ENCODE measurements at regions not wholly inside any gene's neighbourhood (a gene's known extent, or its start where the extent isn't known, plus 50 kb on each side); places are given as distances from the start of the nearest gene placed in this dataset.

GRCh38 chrX:40325161-40325560 is 227.4 kb upstream of the BCOR start:
- ATAC-seq = no peak
- no peak for DNase-seq (ENCODE audit: low spot score)

DNA sequence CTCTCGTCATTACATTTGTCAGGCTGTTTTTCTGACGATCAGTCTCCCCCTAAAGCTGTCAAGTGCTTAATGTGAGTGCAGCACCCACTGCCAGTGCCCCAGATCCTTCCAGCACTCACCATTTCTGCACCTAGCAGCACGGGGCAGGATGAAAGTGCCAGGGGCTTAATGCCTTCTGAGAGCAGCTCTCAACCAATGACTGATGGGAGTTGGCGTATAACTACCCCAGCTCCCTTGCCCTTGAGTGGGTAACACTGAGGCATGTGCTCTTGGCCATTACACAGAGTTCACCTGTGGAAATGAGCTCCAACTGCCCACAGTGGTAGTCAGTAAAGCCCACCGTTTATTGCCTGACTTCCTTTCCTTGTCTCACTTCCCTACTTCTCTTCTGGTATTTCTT is 226.2 kb upstream of the BCOR start:
- DNase-seq (ENCODE audit: low spot score) = no peak
- no peak for ATAC-seq

DNA sequence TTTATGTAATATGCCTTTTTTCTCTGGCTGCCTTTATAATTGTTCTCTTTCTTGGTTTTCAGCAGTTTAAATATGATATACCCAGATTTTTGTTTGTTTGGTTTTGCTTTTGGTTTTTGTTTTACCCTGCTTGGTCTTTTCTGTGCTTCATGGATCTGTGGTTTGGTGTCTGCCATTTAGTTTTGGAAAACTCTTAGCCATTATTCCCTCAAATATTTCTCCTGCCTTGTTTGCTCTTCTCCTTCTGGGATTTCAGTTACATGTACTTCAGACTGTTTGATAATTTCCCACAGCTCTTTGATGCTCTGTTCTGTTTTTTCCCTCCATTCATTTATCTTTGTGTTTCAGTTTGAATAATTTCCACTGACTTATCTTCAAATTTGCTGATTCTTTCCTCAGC is 223.1 kb upstream of the BCOR start:
- DNase-seq (ENCODE audit: low spot score) = no peak
- ATAC-seq = no peak

- ATAC-seq (no peak), DNase-seq (ENCODE audit: low spot score) (no peak)
Observed at GRCh38 chrX:40318801-40319200, 221.0 kb upstream of the BCOR start.

GRCh38 chrX:40318076-40318475 is 220.3 kb upstream of the BCOR start:
- DNase-seq (ENCODE audit: low spot score) (no peak), ATAC-seq (no peak)

DNA sequence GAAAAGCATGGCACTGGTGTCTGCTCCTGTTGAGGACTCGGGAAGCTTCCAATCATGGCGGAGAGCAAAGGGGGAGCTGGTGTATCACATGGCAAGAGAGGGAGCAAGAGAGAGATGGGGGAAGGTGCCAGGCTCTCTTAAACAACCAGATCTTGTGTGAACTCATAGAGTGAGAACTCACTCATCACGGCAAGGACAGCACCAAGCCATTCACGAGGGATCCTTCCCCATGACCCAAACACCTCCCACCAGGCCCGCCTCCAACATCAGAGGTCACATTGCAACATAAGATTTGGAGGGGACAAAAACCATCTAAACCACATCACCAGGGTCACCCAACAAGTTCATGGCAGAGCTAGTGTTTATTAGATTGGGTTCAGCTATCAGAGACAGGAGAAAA is 218.7 kb upstream of the BCOR start:
- DNase-seq (ENCODE audit: low spot score) (no peak), ATAC-seq (no peak)

- no peak for DNase-seq (ENCODE audit: low spot score)
- ATAC-seq = no peak
Observed at GRCh38 chrX:40314070-40314469, 216.3 kb upstream of the BCOR start.

DNA sequence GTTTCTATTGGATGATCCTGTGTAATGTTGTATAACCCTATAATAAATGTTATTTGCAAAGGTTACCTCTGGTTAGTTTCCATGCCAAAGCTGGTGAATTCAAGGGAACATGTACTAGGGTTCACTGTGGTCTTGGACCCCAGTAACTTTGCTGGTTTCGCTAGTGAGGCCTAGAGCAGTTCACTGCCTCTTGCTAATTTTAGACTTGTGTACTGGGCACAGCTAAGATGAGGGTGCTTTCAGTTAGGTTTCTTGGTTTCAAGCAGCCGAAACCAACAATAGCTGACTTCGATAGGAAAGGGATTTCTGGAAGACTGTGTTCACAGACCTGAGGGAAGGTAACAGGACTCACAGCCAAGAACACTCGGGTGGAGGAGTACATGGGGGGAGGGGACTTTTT is 215.5 kb upstream of the BCOR start:
- no peak for ATAC-seq

DNA sequence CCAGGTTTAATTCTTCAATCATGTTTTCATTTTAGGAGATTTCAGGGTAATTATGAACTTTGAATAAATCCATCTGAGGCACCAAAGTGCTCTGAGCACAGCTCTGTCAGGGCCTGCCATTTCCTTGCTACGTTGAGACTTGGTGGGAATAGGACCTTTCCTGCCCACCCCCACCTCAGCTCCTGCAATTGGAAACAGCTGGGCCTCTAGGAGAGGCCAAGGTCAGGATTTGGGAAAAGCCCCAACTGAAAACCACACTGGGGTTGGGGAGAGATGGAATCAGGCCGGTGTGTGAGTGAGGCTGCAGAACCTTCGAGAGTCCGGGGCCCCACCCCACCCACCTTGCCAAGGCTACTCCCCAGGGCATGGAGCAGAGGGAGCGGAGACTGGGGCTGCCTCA is 212.7 kb upstream of the BCOR start:
- DNase-seq (ENCODE audit: low spot score) (no peak), ATAC-seq (no peak)

More for the DNA sequence above, 215.5 kb upstream of the BCOR start:
- DNase-seq (ENCODE audit: low spot score) = no peak

DNA sequence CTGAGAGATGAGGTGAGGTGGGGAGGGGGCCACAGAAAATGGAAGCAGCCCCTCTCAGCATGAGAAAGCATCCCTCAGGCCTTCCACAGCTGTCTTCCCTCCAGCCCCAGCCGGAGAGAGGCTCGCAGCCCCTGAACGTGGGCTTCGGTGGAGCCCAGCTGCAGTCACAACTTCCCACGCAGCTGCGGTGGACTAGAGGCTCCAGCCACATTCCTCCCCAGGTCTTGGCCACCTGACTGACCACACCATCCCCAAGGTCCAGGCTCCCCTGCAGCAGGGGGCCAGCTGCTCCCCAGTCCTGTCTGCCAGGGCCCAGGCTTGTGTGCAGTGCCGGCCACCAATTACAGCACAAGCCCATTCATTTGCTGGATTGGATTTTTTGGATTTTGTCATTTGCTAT is 212.3 kb upstream of the BCOR start:
- DNase-seq (ENCODE audit: low spot score) = no peak

GRCh38 chrX:40307871-40308270 is 210.1 kb upstream of the BCOR start:
- DNase-seq (ENCODE audit: low spot score) = no peak
- ATAC-seq = no peak

More for the DNA sequence above, 212.3 kb upstream of the BCOR start:
- ATAC-seq = no peak

DNA sequence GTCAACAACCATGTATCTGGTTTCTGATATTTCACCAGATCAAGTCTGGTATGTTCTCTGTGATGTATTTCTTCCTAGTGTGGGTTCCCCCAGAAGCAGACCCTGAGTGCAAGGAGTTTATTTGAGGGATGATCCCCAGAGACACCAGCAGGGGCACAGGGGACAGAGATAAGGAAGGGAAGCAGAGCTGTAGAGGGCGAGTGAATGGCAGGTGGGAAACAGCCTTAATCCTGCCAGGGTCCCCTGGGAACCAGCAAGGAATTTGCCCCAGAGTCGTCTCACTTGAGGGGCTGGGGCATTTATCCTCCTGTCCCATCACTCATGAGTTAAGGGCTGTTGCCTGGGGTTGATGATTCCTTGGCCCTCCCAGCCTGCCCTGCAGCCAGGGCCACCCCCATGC is 206.4 kb upstream of the BCOR start:
- ATAC-seq = no peak

DNA sequence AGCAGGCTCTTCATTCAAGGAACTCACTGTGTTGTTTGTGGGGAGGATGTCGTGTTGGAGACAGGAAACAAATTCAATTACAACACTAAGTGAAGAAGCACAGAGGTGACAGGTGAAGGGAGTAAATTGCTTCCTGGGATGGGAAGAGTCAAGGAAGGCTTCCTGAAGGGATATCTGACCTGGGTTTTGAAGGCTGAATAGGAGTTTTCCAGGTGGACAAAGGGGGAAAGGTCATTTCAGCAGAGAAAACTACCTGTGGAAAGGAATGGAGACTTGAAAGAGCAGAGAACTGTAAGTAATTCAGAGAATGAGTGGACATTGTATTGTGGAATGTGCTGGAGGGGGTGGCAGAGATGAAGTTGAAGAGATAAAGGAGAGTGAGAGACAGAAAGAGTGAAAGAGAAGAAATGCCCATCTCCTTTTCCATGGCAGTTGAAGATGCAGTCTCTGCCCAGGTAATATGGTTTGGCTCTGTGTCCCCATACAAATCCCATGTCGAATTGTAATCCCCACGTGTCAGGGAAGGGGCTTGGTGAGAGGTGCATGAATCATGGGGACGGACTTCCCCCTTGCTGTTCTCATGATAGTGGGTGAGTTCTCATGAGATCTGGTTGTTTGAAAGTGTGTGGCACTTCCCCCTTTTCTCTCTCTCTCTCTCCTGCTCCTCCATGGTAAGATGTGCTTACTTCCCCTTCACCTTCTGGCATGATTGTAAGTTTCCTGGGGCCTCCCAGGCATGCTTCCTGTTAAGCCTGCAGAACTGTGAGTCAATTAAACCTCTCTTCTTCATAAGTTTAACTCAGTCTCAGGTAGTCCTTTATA is 205.7 kb upstream of the BCOR start:
- no peak for ATAC-seq
- no peak for DNase-seq (ENCODE audit: low spot score)

More for the DNA sequence above, 206.4 kb upstream of the BCOR start:
- no peak for DNase-seq (ENCODE audit: low spot score)

DNA sequence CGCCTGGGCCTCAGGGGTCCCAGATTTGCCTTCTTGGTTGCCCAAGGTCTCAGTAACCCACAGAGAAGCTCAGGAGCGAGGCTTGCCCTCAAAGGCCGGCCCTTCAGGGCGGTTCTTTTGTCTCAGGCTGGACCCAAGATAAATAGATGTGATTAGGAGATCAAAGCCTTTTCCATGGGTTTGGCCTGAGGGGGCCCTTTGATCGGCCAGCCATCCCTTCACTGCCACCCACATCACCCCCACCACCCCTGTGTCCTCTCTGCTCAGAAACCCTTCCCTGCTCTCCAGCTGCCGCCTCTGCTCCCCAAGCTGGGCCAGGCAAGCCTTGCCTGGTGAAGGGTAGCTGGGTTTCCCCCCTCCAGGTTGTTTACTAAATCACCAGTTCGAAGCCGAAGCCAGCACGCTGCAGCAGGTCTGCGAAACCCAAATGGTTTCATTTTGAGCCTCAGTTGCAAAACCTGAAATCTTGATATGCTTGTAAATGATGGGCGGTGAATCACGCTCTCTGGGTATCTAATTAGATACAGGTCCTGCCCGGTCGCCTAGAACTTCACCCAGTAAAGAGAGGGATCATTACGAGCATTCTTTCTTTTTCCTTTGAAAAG is 202.6 kb upstream of the BCOR start:
- DNase-seq (ENCODE audit: low spot score) (no peak), ATAC-seq (no peak)

GRCh38 chrX:40299641-40300046 is 201.9 kb upstream of the BCOR start:
- no peak for DNase-seq (ENCODE audit: low spot score)
- ATAC-seq = no peak

DNA sequence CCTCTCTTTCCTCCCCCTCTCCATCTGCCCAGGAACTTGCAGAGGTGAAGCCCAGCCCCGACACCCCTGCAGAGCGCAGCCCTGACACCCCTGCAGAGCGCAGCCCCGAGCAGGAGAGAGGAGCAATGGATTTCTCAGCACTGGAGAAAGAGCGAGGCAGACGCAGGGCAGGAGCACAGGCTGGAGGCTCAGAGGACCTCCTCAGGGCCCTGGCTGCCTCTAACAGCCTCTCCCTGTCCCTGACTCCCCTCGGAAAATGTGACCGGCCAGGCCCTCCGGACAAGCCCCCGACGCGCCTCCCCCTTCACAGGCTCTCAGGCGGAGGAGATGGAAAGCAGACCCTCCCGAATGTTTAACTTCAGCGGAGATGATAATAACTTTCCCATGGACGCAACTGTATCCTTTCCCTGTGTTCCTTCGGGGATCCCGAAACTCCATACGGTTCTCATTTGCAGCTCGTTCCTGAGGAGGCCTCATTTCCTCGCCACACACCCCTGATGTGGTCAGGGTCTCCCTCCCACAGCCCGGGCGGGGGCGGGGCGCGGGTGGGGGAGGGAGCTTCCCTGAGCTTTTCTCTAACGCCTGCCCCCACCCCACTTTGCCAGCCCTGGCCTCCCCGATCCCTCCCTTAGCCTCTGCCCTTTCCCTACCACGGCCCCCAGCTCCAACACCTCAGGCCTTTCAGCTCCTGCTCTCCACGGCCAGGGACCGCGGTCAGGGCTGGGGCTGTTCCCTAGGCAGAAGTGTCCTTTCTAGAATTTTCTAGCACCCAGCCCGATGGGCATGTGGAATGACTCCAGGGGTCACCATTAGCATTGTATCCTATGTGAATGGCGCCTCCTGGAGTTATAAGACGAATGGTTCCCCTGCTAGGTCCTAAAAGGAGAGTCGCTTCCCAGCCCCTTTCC is 201.1 kb upstream of the BCOR start:
- ATAC-seq (no peak), DNase-seq (ENCODE audit: low spot score) (no peak)

- no peak for DNase-seq (ENCODE audit: low spot score)
- no peak for ATAC-seq
Observed at GRCh38 chrX:40298069-40298468, 200.3 kb upstream of the BCOR start.

- no peak for ATAC-seq
Observed at GRCh38 chrX:40291553-40291952, 193.8 kb upstream of the BCOR start.

GRCh38 chrX:40290517-40290916 is 192.8 kb upstream of the BCOR start:
- no peak for ATAC-seq
- no peak for DNase-seq (ENCODE audit: low spot score)

More at GRCh38 chrX:40291553-40291952, 193.8 kb upstream of the BCOR start:
- no peak for DNase-seq (ENCODE audit: low spot score)

DNA sequence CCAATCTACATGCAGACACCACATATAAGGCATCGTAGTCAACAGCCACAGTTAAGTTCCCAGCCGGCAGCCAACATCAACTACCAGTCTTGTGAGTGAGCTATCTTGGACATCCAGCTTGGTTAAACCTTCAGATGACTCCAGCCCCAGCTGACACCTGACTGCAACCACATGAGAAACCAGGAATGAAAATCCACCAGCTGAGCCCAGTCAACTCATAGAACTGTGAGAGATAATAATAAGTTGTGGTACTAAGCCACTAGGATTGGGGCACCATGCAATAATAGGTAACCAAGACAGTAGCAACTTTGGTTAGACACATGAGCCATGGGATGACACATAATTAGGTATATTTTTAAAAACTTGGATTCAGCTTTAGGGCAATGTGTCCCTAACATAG is 188.1 kb upstream of the BCOR start:
- DNase-seq (ENCODE audit: low spot score) (no peak), ATAC-seq (no peak)

- ATAC-seq (no peak), DNase-seq (ENCODE audit: low spot score) (no peak)
Observed at GRCh38 chrX:40284852-40285251, 187.1 kb upstream of the BCOR start.

- no peak for DNase-seq (ENCODE audit: low spot score)
- no peak for ATAC-seq
Observed at GRCh38 chrX:40283981-40284380, 186.2 kb upstream of the BCOR start.

Data from left lobe of liver (tissue), 2 donors.